ENCODE measurements at regions not wholly inside any gene's neighbourhood (a gene's known extent, or its start where the extent isn't known, plus 50 kb on each side); places are given as distances from the start of the nearest gene placed in this dataset.

DNA sequence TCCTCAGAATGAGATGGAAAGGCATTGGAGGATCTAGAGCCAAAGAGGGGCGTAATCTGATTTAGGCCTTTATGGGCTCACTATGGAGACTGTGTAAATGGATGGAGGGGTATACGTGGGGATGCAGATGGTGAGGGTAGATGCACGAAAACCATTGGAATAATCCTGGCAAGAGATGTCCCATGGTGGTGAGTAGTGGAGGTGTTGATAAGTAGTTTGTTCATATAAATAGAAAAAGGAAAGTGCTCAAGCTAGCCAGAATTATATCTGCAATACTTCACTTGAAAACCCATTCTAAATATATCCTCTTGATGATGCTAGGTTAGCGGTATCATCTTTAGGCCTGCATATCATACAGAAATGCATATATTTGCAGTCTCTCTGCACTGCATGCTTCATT is 459.7 kb downstream of the CDH2 start (continued):
- TF ChIP-seq, protein P1, sequence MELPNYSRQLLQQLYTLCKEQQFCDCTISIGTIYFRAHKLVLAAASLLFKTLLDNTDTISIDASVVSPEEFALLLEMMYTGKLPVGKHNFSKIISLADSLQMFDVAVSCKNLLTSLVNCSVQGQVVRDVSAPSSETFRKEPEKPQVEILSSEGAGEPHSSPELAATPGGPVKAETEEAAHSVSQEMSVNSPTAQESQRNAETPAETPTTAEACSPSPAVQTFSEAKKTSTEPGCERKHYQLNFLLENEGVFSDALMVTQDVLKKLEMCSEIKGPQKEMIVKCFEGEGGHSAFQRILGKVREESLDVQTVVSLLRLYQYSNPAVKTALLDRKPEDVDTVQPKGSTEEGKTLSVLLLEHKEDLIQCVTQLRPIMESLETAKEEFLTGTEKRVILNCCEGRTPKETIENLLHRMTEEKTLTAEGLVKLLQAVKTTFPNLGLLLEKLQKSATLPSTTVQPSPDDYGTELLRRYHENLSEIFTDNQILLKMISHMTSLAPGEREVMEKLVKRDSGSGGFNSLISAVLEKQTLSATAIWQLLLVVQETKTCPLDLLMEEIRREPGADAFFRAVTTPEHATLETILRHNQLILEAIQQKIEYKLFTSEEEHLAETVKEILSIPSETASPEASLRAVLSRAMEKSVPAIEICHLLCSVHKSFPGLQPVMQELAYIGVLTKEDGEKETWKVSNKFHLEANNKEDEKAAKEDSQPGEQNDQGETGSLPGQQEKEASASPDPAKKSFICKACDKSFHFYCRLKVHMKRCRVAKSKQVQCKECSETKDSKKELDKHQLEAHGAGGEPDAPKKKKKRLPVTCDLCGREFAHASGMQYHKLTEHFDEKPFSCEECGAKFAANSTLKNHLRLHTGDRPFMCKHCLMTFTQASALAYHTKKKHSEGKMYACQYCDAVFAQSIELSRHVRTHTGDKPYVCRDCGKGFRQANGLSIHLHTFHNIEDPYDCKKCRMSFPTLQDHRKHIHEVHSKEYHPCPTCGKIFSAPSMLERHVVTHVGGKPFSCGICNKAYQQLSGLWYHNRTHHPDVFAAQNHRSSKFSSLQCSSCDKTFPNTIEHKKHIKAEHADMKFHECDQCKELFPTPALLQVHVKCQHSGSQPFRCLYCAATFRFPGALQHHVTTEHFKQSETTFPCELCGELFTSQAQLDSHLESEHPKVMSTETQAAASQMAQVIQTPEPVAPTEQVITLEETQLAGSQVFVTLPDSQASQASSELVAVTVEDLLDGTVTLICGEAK (IDR thresholded peaks at IDR 0.05; ENCODE audit: borderline replicate concordance), result no peak
- TF ChIP-seq CBFB (IDR thresholded peaks at IDR 0.05; ENCODE audit: low read depth) (no peak), PML (IDR thresholded peaks at IDR 0.05; ENCODE audit: low read length) (no peak), BHLHE40 (IDR thresholded peaks at IDR 0.05; ENCODE audit: borderline replicate concordance in 1 of 2, low read depth in 2 of 2, low read length in 1 of 2) (no peak), MYC (IDR thresholded peaks at IDR 0.05; ENCODE audit: insufficient read depth, insufficient read length, insufficient replicate concordance, low read length, severe bottlenecking) (no peak), PAX8 (IDR thresholded peaks at IDR 0.05) (no peak)
- TF ChIP-seq, protein P2, sequence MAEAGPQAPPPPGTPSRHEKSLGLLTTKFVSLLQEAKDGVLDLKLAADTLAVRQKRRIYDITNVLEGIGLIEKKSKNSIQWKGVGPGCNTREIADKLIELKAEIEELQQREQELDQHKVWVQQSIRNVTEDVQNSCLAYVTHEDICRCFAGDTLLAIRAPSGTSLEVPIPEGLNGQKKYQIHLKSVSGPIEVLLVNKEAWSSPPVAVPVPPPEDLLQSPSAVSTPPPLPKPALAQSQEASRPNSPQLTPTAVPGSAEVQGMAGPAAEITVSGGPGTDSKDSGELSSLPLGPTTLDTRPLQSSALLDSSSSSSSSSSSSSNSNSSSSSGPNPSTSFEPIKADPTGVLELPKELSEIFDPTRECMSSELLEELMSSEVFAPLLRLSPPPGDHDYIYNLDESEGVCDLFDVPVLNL (IDR thresholded peaks at IDR 0.05; ENCODE audit: low read depth, low read length), result no peak

DNA sequence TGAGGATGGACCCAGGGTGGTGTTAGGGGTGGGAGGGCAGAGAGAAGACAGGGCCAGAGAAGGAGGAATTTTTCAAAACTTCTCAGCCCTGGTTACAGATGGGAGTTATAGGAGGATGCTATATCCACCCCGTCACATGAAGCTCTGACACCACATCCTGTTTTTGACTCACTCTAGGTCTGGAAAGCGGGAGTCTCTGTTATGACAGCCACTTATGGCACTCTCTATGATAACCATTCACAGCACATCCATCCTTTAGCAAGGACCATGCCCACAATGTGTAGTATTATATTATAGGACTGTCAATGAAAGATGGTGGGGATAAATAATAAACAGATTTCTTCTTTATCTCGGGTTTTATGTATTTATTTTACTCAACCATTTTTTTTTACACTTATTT is 461.2 kb downstream of the CDH2 start:
- H3K27me3 ChIP-seq (replicated peaks in 1 of 2; ENCODE audit: control insufficient read depth in 2 of 2, insufficient read depth in 2 of 2, low read length in 1 of 2), result no peaks in the 10 kb centered on the region
- DNase-seq (ENCODE audit: low read depth, low spot score), result no peak
- intact Hi-C loops (cut with micrococcal nuclease; ENCODE audit: unreplicated experiment) (loop anchor here (10.0 kb wide), 1 partner anchor 79 kb away; no protein-coding TSS in a partner anchor), in situ Hi-C loops (cut with MboI) (no loop called here)
- H3K79me2 ChIP-seq (ENCODE audit: control insufficient read depth, insufficient read depth, low read length), result no peaks in the 10 kb centered on the region
- FAIRE-seq, result no peak
- RAD21 ChIA-PET (ENCODE audit: unreplicated experiment), result no interaction called here
- SMC1A ChIA-PET (ENCODE audit: uncharacterized antibody, unreplicated experiment), result no interaction called here
- POLR2A ChIA-PET, result no interaction called here
- no peak overlapping the region for H3K9ac ChIP-seq (ENCODE audit: control insufficient read depth, insufficient read depth, low read length)
- H3K4me3 ChIP-seq, result no peak overlapping the region
- no peak overlapping the region for H3K27ac ChIP-seq (ENCODE audit: control insufficient read depth, insufficient read depth)
- no peak overlapping the region for H3K4me2 ChIP-seq (ENCODE audit: control insufficient read depth, insufficient read depth)
- H2AFZ ChIP-seq (ENCODE audit: control insufficient read depth, low read depth, low read length), result no peak overlapping the region
- CTCF ChIA-PET, result no interaction called here
- no TSS peak for BruUV-seq (replicated peaks)
- H3K36me3 ChIP-seq (ENCODE audit: control insufficient read depth in 2 of 2, insufficient read depth in 2 of 2, low read length in 1 of 2), result no peaks in the 10 kb centered on the region
- no peaks in the 10 kb centered on the region for H3K9me3 ChIP-seq (replicated peaks; ENCODE audit: control insufficient read depth, insufficient read depth, low read length)
- H3K4me1 ChIP-seq (ENCODE audit: control insufficient read depth, insufficient read depth, low read length), result no peaks in the 10 kb centered on the region
- no peak for ATAC-seq
- H4K20me1 ChIP-seq (ENCODE audit: control insufficient read depth, insufficient read depth), result no peaks in the 10 kb centered on the region
- WGBS (ENCODE audit: insufficient coverage, insufficient replicate concordance, low lambda C conversion rate, missing lambda C conversion rate), result 23% methylated on average over 3 of the region's 3 CpGs
- TF ChIP-seq RELA (IDR thresholded peaks at IDR 0.05; ENCODE audit: borderline replicate concordance, partially characterized antibody), result no peak
- no peak for TF ChIP-seq BACH1 (IDR thresholded peaks at IDR 0.05; ENCODE audit: borderline replicate concordance)
- TF ChIP-seq, protein P3, sequence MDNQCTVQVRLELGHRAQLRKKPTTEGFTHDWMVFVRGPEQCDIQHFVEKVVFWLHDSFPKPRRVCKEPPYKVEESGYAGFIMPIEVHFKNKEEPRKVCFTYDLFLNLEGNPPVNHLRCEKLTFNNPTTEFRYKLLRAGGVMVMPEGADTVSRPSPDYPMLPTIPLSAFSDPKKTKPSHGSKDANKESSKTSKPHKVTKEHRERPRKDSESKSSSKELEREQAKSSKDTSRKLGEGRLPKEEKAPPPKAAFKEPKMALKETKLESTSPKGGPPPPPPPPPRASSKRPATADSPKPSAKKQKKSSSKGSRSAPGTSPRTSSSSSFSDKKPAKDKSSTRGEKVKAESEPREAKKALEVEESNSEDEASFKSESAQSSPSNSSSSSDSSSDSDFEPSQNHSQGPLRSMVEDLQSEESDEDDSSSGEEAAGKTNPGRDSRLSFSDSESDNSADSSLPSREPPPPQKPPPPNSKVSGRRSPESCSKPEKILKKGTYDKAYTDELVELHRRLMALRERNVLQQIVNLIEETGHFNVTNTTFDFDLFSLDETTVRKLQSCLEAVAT (IDR thresholded peaks at IDR 0.05), result no peak
- TF ChIP-seq ZNF24 (IDR thresholded peaks at IDR 0.05), result no peak
- no peak for TF ChIP-seq RAD51 (IDR thresholded peaks at IDR 0.05)
- no peak for TF ChIP-seq ZSCAN29 (IDR thresholded peaks at IDR 0.05)
- TF ChIP-seq STAT3 (IDR thresholded peaks at IDR 0.05; ENCODE audit: low read depth, low read length), result no peak
- TF ChIP-seq MTA3 (IDR thresholded peaks at IDR 0.05; ENCODE audit: borderline replicate concordance, low read length), result no peak

All from GM12878 (cell line).